ENCODE measurements at regions not wholly inside any gene's neighbourhood (a gene's known extent, or its start where the extent isn't known, plus 50 kb on each side); places are given as distances from the start of the nearest gene placed in this dataset.

DNA sequence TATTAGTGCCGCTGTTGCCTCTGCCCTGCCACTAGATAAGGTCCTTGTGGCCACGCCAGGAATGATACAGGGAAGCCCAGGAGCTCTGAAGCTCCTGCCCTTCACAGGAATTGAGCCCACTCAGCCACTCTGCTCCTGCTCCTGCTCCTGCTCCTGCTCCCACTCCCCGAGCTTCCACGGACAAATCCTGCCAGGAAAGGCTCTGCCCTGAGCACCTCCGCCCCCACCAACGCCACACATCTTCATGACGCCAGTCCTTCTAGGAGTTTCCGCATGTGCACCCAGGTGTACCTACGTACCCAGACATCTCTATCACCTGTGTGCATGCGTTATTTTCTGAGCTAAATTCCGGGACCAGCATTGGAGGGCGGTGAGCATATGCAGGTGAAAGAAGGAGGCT is 369.1 kb downstream of the C16orf95 start:
- TF ChIP-seq, protein P1, sequence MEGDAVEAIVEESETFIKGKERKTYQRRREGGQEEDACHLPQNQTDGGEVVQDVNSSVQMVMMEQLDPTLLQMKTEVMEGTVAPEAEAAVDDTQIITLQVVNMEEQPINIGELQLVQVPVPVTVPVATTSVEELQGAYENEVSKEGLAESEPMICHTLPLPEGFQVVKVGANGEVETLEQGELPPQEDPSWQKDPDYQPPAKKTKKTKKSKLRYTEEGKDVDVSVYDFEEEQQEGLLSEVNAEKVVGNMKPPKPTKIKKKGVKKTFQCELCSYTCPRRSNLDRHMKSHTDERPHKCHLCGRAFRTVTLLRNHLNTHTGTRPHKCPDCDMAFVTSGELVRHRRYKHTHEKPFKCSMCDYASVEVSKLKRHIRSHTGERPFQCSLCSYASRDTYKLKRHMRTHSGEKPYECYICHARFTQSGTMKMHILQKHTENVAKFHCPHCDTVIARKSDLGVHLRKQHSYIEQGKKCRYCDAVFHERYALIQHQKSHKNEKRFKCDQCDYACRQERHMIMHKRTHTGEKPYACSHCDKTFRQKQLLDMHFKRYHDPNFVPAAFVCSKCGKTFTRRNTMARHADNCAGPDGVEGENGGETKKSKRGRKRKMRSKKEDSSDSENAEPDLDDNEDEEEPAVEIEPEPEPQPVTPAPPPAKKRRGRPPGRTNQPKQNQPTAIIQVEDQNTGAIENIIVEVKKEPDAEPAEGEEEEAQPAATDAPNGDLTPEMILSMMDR (IDR thresholded peaks at IDR 0.05): no peak
- TF ChIP-seq POLR2A (IDR thresholded peaks at IDR 0.05; ENCODE audit: low read length) (no peak), MAZ (IDR thresholded peaks at IDR 0.05; ENCODE audit: borderline replicate concordance, low read depth, low read length) (no peak)
- TF ChIP-seq, protein P2, sequence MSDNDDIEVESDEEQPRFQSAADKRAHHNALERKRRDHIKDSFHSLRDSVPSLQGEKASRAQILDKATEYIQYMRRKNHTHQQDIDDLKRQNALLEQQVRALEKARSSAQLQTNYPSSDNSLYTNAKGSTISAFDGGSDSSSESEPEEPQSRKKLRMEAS (IDR thresholded peaks at IDR 0.05): no peak
- TF ChIP-seq, protein P3, sequence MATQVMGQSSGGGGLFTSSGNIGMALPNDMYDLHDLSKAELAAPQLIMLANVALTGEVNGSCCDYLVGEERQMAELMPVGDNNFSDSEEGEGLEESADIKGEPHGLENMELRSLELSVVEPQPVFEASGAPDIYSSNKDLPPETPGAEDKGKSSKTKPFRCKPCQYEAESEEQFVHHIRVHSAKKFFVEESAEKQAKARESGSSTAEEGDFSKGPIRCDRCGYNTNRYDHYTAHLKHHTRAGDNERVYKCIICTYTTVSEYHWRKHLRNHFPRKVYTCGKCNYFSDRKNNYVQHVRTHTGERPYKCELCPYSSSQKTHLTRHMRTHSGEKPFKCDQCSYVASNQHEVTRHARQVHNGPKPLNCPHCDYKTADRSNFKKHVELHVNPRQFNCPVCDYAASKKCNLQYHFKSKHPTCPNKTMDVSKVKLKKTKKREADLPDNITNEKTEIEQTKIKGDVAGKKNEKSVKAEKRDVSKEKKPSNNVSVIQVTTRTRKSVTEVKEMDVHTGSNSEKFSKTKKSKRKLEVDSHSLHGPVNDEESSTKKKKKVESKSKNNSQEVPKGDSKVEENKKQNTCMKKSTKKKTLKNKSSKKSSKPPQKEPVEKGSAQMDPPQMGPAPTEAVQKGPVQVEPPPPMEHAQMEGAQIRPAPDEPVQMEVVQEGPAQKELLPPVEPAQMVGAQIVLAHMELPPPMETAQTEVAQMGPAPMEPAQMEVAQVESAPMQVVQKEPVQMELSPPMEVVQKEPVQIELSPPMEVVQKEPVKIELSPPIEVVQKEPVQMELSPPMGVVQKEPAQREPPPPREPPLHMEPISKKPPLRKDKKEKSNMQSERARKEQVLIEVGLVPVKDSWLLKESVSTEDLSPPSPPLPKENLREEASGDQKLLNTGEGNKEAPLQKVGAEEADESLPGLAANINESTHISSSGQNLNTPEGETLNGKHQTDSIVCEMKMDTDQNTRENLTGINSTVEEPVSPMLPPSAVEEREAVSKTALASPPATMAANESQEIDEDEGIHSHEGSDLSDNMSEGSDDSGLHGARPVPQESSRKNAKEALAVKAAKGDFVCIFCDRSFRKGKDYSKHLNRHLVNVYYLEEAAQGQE (IDR thresholded peaks at IDR 0.05): no peak

Data from A549 (cell line).